ENCODE measurements at regions not wholly inside any gene's neighbourhood (a gene's known extent, or its start where the extent isn't known, plus 50 kb on each side); places are given as distances from the start of the nearest gene placed in this dataset.

GRCh38 chr15:66884661-66885237, 180.7 kb upstream of the SMAD3 start:
- TF ChIP-seq MAX (CRISPR knock-in tag; IDR thresholded peaks at IDR 0.05) (no peak), CTCF (IDR thresholded peaks at IDR 0.05) (no peak), FOXJ3 (CRISPR knock-in tag; IDR thresholded peaks at IDR 0.05; ENCODE audit: borderline replicate concordance) (no peak), FOXK1 (CRISPR knock-in tag; IDR thresholded peaks at IDR 0.05) (no peak), USF2 (CRISPR knock-in tag; IDR thresholded peaks at IDR 0.05) (no peak), ZNF671 (CRISPR knock-in tag; IDR thresholded peaks at IDR 0.05) (no peak)
